CD8-positive, alpha-beta memory T cell (primary cell): ENCODE measurements at regions not wholly inside any gene's neighbourhood (a gene's known extent, or its start where the extent isn't known, plus 50 kb on each side); places are given as distances from the start of the nearest gene placed in this dataset.
"Not testable (repeated sequence)": the region's sequence is repeated elsewhere in the genome, so short reads cannot be mapped to it uniquely, and the experiment has no call there.

ENCODE experiments used
- CTCF ChIA-PET: fragments of 350-600 bp; sonication (Branson Sonifier 250); formaldehyde crosslinking; loops from one replicate; lab custom pipeline; 2021; ENCODE audit warnings: antibody characterized with exemption; lab: Charles Lee
- POLR2A ChIA-PET: fragments of 350-600 bp; sonication (Branson Sonifier 250); formaldehyde crosslinking; loops from one replicate; lab custom pipeline; 2021; ENCODE audit warnings: antibody characterized with exemption; lab: Charles Lee
- DNase-seq, 5 donors: peaks; one replicate each; pipeline versions ENCODE4 v3.0.0 to v3.0.0-alpha.2; 2020 to 2022; ENCODE audit warnings: mixed read lengths in 1 of 5
- H3K27ac ChIP-seq: one replicate; pipeline ENCODE4 v1.7.0; 2013; ENCODE audit warnings: low read depth, mild to moderate bottlenecking, low read length, moderate library complexity
- H3K27me3 ChIP-seq: 2 replicates; pipeline ENCODE4 v1.7.0; 2013; ENCODE audit warnings: low read length, mild to moderate bottlenecking; ENCODE audit not compliant: insufficient read depth, poor library complexity, severe bottlenecking
- H3K36me3 ChIP-seq: 2 replicates; pipeline ENCODE4 v1.7.0; 2013; ENCODE audit warnings: mild to moderate bottlenecking, low read length, moderate library complexity; ENCODE audit not compliant: insufficient read depth
- H3K4me1 ChIP-seq: 2 replicates; pipeline ENCODE4 v1.7.0; 2013; ENCODE audit warnings: mild to moderate bottlenecking, low read length, moderate library complexity; ENCODE audit not compliant: insufficient read depth
- H3K4me3 ChIP-seq: 2 replicates; pipeline ENCODE4 v1.7.0; 2013; ENCODE audit warnings: mild to moderate bottlenecking, low read length
- H3K9me3 ChIP-seq: 2 replicates; pipeline ENCODE4 v1.7.0; 2013; ENCODE audit warnings: mild to moderate bottlenecking, low read length
- H3K27ac Mint-ChIP-seq, 8 donors: one replicate each; pipeline ENCODE4 v1.8.0; 2020 to 2021; ENCODE audit warnings: mixed read lengths in 8 of 8, mild to moderate bottlenecking in 6 of 8, inconsistent platforms in 3 of 8, moderate library complexity in 3 of 8
- H3K27me3 Mint-ChIP-seq, 2 donors: one replicate each; pipeline ENCODE4 v1.8.0; 2020 to 2021; ENCODE audit warnings: mixed read lengths in 2 of 2, mild to moderate bottlenecking in 1 of 2, moderate library complexity in 1 of 2
- H3K36me3 Mint-ChIP-seq, 3 donors: one replicate each; pipeline ENCODE4 v1.8.0; 2020 to 2021; ENCODE audit warnings: mixed read lengths in 3 of 3, inconsistent platforms in 1 of 3, mild to moderate bottlenecking in 1 of 3
- H3K4me1 Mint-ChIP-seq, 3 donors: one replicate each; pipeline ENCODE4 v1.8.0; 2020 to 2021; ENCODE audit warnings: mixed read lengths in 3 of 3, inconsistent platforms in 1 of 3, mild to moderate bottlenecking in 1 of 3
- H3K4me3 Mint-ChIP-seq, 7 donors: one replicate each; pipeline ENCODE4 v1.8.0; 2020 to 2021; ENCODE audit warnings: mixed read lengths in 7 of 7, mild to moderate bottlenecking in 6 of 7, moderate library complexity in 4 of 7, inconsistent platforms in 2 of 7
- H3K9me3 Mint-ChIP-seq, 5 donors: one replicate each; pipeline ENCODE4 v1.8.0; 2020 to 2022; ENCODE audit warnings: mixed read lengths in 5 of 5, mild to moderate bottlenecking in 3 of 5, moderate library complexity in 2 of 5, inconsistent platforms in 1 of 5

GRCh38 chr5:176144508-176144907 lies 93.7 kb upstream of the SIMC1 start:
- peaks cover 2 to 21% (median 13%) of the 10 kb centered on the region in 5 donors for H3K9me3 Mint-ChIP-seq
- H3K9me3 ChIP-seq, result no peaks in the 10 kb centered on the region
- H3K4me1 ChIP-seq, result no peaks in the 10 kb centered on the region
- no peak overlapping the region for H3K4me3 ChIP-seq
- POLR2A ChIA-PET, result no interaction called here
- no peak for DNase-seq
- no peaks in the 10 kb centered on the region for H3K4me1 Mint-ChIP-seq
- no peaks in the 10 kb centered on the region for H3K27me3 ChIP-seq
- no peak overlapping the region for H3K27ac ChIP-seq
- CTCF ChIA-PET, result no interaction called here
- no peak overlapping the region for H3K4me3 Mint-ChIP-seq
- peaks cover 20 to 58% of the 10 kb centered on the region in 2 donors for H3K27me3 Mint-ChIP-seq
- H3K36me3 Mint-ChIP-seq, result no peaks in the 10 kb centered on the region
- no peaks in the 10 kb centered on the region for H3K36me3 ChIP-seq
- H3K27ac Mint-ChIP-seq, result peak overlapping the region in 1 of 8 donors; percentile 8

GRCh38 chr5:176149948-176150347 lies 88.3 kb upstream of the SIMC1 start:
- DNase-seq, POLR2A ChIA-PET, H3K4me3 ChIP-seq, H3K27ac ChIP-seq, H3K9me3 ChIP-seq, CTCF ChIA-PET, H3K4me1 ChIP-seq, H3K9me3 Mint-ChIP-seq, H3K4me3 Mint-ChIP-seq, H3K27ac Mint-ChIP-seq, H3K36me3 Mint-ChIP-seq, H3K36me3 ChIP-seq, H3K4me1 Mint-ChIP-seq, H3K27me3 ChIP-seq: not testable (repeated sequence)
- peaks cover 29 to 50% of the 10 kb centered on the region in 2 donors for H3K27me3 Mint-ChIP-seq

GRCh38 chr5:176151281-176151680 lies 86.9 kb upstream of the SIMC1 start:
- no peak overlapping the region for H3K27ac ChIP-seq
- CTCF ChIA-PET, result no interaction called here
- no peaks in the 10 kb centered on the region for H3K36me3 Mint-ChIP-seq
- DNase-seq, result no peak
- no peaks in the 10 kb centered on the region for H3K36me3 ChIP-seq
- no peaks in the 10 kb centered on the region for H3K4me1 ChIP-seq
- no peak overlapping the region for H3K27ac Mint-ChIP-seq
- H3K4me3 Mint-ChIP-seq, result no peak overlapping the region
- POLR2A ChIA-PET, result no interaction called here
- no peaks in the 10 kb centered on the region for H3K9me3 Mint-ChIP-seq
- H3K27me3 ChIP-seq, result no peaks in the 10 kb centered on the region
- H3K27me3 Mint-ChIP-seq, result peaks cover 27 to 53% of the 10 kb centered on the region in 2 donors
- no peak overlapping the region for H3K4me3 ChIP-seq
- no peaks in the 10 kb centered on the region for H3K9me3 ChIP-seq
- no peaks in the 10 kb centered on the region for H3K4me1 Mint-ChIP-seq

GRCh38 chr5:176152191-176152929 lies 85.9 kb upstream of the SIMC1 start:
- Histone ChIP-seq H3K4me1 (no peaks in the 10 kb centered on the region), H3K9me3 (no peaks in the 10 kb centered on the region), H3K27me3 (no peaks in the 10 kb centered on the region), H3K27ac (no peak overlapping the region), H3K4me3 (no peak overlapping the region), H3K36me3 (no peaks in the 10 kb centered on the region)
- ChIA-PET POLR2A (no interaction called here), CTCF (no interaction called here)
- Mint-ChIP-seq H3K27ac (no peak overlapping the region), H3K4me1 (no peaks in the 10 kb centered on the region), H3K4me3 (no peak overlapping the region), H3K36me3 (no peaks in the 10 kb centered on the region), H3K9me3 (no peaks in the 10 kb centered on the region), H3K27me3 (peaks cover 24 to 54% of the 10 kb centered on the region in 2 donors)
- no peak for DNase-seq

GRCh38 chr5:176152930-176153311 lies 85.3 kb upstream of the SIMC1 start:
- DNase-seq, result no peak
- H3K36me3 ChIP-seq, result no peaks in the 10 kb centered on the region
- H3K4me3 ChIP-seq, result no peak overlapping the region
- Mint-ChIP-seq H3K4me3 (no peak overlapping the region), H3K27ac (no peak overlapping the region), H3K9me3 (no peaks in the 10 kb centered on the region), H3K27me3 (peaks cover 24 to 56% of the 10 kb centered on the region in 2 donors), H3K4me1 (no peaks in the 10 kb centered on the region), H3K36me3 (no peaks in the 10 kb centered on the region)
- ChIA-PET CTCF (no interaction called here), POLR2A (no interaction called here)
- H3K9me3 ChIP-seq, result no peaks in the 10 kb centered on the region
- no peaks in the 10 kb centered on the region for H3K4me1 ChIP-seq
- H3K27me3 ChIP-seq, result no peaks in the 10 kb centered on the region
- no peak overlapping the region for H3K27ac ChIP-seq

GRCh38 chr5:176153741-176154140 lies 84.5 kb upstream of the SIMC1 start:
- no peak for DNase-seq
- H3K4me3 Mint-ChIP-seq, result no peak overlapping the region
- no peaks in the 10 kb centered on the region for H3K4me1 Mint-ChIP-seq
- POLR2A ChIA-PET, result no interaction called here
- Histone ChIP-seq H3K9me3 (no peaks in the 10 kb centered on the region), H3K4me1 (no peaks in the 10 kb centered on the region), H3K36me3 (no peaks in the 10 kb centered on the region), H3K27ac (no peak overlapping the region), H3K27me3 (no peaks in the 10 kb centered on the region), H3K4me3 (no peak overlapping the region)
- peaks cover 26 to 63% of the 10 kb centered on the region in 2 donors for H3K27me3 Mint-ChIP-seq
- H3K27ac Mint-ChIP-seq, result no peak overlapping the region
- H3K9me3 Mint-ChIP-seq, result no peaks in the 10 kb centered on the region
- H3K36me3 Mint-ChIP-seq, result no peaks in the 10 kb centered on the region
- CTCF ChIA-PET, result no interaction called here

GRCh38 chr5:176154821-176155220 lies 83.4 kb upstream of the SIMC1 start:
- H3K4me1 Mint-ChIP-seq, result no peaks in the 10 kb centered on the region
- Histone ChIP-seq H3K27me3 (no peaks in the 10 kb centered on the region), H3K9me3 (no peaks in the 10 kb centered on the region), H3K4me1 (no peaks in the 10 kb centered on the region), H3K4me3 (no peak overlapping the region), H3K27ac (no peak overlapping the region), H3K36me3 (no peaks in the 10 kb centered on the region)
- no peak overlapping the region for H3K4me3 Mint-ChIP-seq
- ChIA-PET POLR2A (no interaction called here), CTCF (no interaction called here)
- no peak for DNase-seq
- H3K27ac Mint-ChIP-seq, result no peak overlapping the region
- H3K27me3 Mint-ChIP-seq, result peaks cover 31 to 73% of the 10 kb centered on the region in 2 donors
- no peaks in the 10 kb centered on the region for H3K9me3 Mint-ChIP-seq
- H3K36me3 Mint-ChIP-seq, result no peaks in the 10 kb centered on the region

- Mint-ChIP-seq H3K9me3 (no peaks in the 10 kb centered on the region), H3K36me3 (no peaks in the 10 kb centered on the region), H3K27ac (peak overlapping the region in 1 of 8 donors; percentile 44), H3K27me3 (peaks cover 35 to 79% of the 10 kb centered on the region in 2 donors), H3K4me1 (no peaks in the 10 kb centered on the region), H3K4me3 (no peak overlapping the region)
- Histone ChIP-seq H3K4me3 (no peak overlapping the region), H3K27ac (no peak overlapping the region), H3K9me3 (no peaks in the 10 kb centered on the region), H3K27me3 (no peaks in the 10 kb centered on the region), H3K4me1 (no peaks in the 10 kb centered on the region), H3K36me3 (no peaks in the 10 kb centered on the region)
- POLR2A ChIA-PET, result no interaction called here
- CTCF ChIA-PET, result no interaction called here
- no peak for DNase-seq
Measured at GRCh38 chr5:176155922-176156359, 82.3 kb upstream of the SIMC1 start.
